ENCODE measurements at regions not wholly inside any gene's neighbourhood (a gene's known extent, or its start where the extent isn't known, plus 50 kb on each side); places are given as distances from the start of the nearest gene placed in this dataset.

- Histone ChIP-seq H3K4me1 (ENCODE audit: insufficient read depth, low read length, poor library complexity, severe bottlenecking) (peaks cover 61% of the 10 kb centered on the region), H3K9me2 (ENCODE audit: insufficient read depth, low read length) (no peaks in the 10 kb centered on the region), H3K79me2 (ENCODE audit: insufficient read depth, low read depth, low read length) (no peaks in the 10 kb centered on the region), H2AFZ (ENCODE audit: low read length) (peak overlapping the region; percentile 1; the same call in 1 of the 2 replicates), H3K36me3 (ENCODE audit: insufficient read depth, low read length) (peaks cover 25% of the 10 kb centered on the region), H3K4me3 (ENCODE audit: low read depth, low read length, poor library complexity, severe bottlenecking) (peak overlapping the region; percentile 58), H3K27ac (ENCODE audit: low read depth, low read length, poor library complexity, severe bottlenecking) (peak overlapping the region; percentile 99), H3K4me2 (ENCODE audit: low read length) (peak overlapping the region; percentile 80), H3K9me3 (ENCODE audit: low read length) (peaks cover 26% of the 10 kb centered on the region), H4K20me1 (ENCODE audit: insufficient read depth, low read length) (no peaks in the 10 kb centered on the region)
- ChIA-PET POLR2A (interaction anchor here (0.6 to 3.3 kb wide), 30 partner anchors 8 to 237 kb away, joined by 3 to 20 read pairs (median 5); partner anchors contain the start of genes ISG20, MRPL46, MRPS11 and NTRK3), CTCF (ENCODE audit: unreplicated experiment) (interaction anchor here (0.6 to 1.6 kb wide), 6 partner anchors 17 to 126 kb away, joined by 3 to 5 read pairs (median 3); no protein-coding TSS in a partner anchor)
- peak; percentile 91 for DNase-seq (ENCODE audit: low spot score)
- intact Hi-C loops (cut with micrococcal nuclease; ENCODE audit: unreplicated experiment), result loop anchor here (2.0 to 5.0 kb wide), 2 partner anchors 65 to 69 kb away; partner anchors contain the start of genes MRPL46 and MRPS11
- TF ChIP-seq EZH2phosphoT487 (IDR thresholded peaks at IDR 0.05; ENCODE audit: borderline replicate concordance, low read depth, low read length) (no peak), CTCF (conservative IDR thresholded peaks at IDR 0.05; ENCODE audit: low read length) (no peak)
- BruUV-seq (replicated peaks), result TSS peak; percentile 98
Observed at GRCh38 chr15:88401251-88401995, 65.8 kb downstream of the MRPL46 start.

- DNase-seq (ENCODE audit: low spot score), result peak; percentile 22
- no peaks in the 10 kb centered on the region for H3K79me2 ChIP-seq (ENCODE audit: insufficient read depth, low read depth, low read length)
- H3K27ac ChIP-seq (ENCODE audit: low read depth, low read length, poor library complexity, severe bottlenecking), result peak overlapping the region; percentile 99
- peak overlapping the region; percentile 58 for H3K4me3 ChIP-seq (ENCODE audit: low read depth, low read length, poor library complexity, severe bottlenecking)
- H3K4me1 ChIP-seq (ENCODE audit: insufficient read depth, low read length, poor library complexity, severe bottlenecking), result peaks cover 61% of the 10 kb centered on the region
- H4K20me1 ChIP-seq (ENCODE audit: insufficient read depth, low read length), result no peaks in the 10 kb centered on the region
- ChIA-PET POLR2A (interaction anchor here (0.6 to 3.3 kb wide), 17 partner anchors 8 to 238 kb away, joined by 3 to 20 read pairs (median 6); partner anchors contain the start of genes ISG20, MRPL46 and MRPS11), CTCF (ENCODE audit: unreplicated experiment) (interaction anchor here (0.9 to 1.6 kb wide), 2 partner anchors 47 to 126 kb away, joined by 3 to 5 read pairs; no protein-coding TSS in a partner anchor)
- BruUV-seq (replicated peaks), result TSS peak; percentile 95
- TF ChIP-seq EZH2phosphoT487 (IDR thresholded peaks at IDR 0.05; ENCODE audit: borderline replicate concordance, low read depth, low read length), result no peak
- TF ChIP-seq CTCF (conservative IDR thresholded peaks at IDR 0.05; ENCODE audit: low read length), result no peak
- intact Hi-C loops (cut with micrococcal nuclease; ENCODE audit: unreplicated experiment), result loop anchor here (2.0 to 5.0 kb wide), 2 partner anchors 66 to 68 kb away; partner anchors contain the start of genes MRPL46 and MRPS11
- H3K36me3 ChIP-seq (ENCODE audit: insufficient read depth, low read length), result peaks cover 18% of the 10 kb centered on the region
- no peaks in the 10 kb centered on the region for H3K9me2 ChIP-seq (ENCODE audit: insufficient read depth, low read length)
- no peak overlapping the region for H2AFZ ChIP-seq (ENCODE audit: low read length)
- peaks cover 19% of the 10 kb centered on the region for H3K9me3 ChIP-seq (ENCODE audit: low read length)
- H3K4me2 ChIP-seq (ENCODE audit: low read length), result peak overlapping the region; percentile 80
Observed at GRCh38 chr15:88400591-88401250, 66.5 kb downstream of the MRPL46 start.

All from OCI-LY7 (cell line).